Fibroblast of lung (primary cell): ENCODE measurements at regions not wholly inside any gene's neighbourhood (a gene's known extent, or its start where the extent isn't known, plus 50 kb on each side); places are given as distances from the start of the nearest gene placed in this dataset.

Source experiments
- DNase-seq, 2 donors: peaks; one replicate each; pipeline versions ENCODE4 v3.0.0 to v3.0.0-alpha.2; 2010; ENCODE audit warnings: low read depth in 2 of 2
- H2AFZ ChIP-seq: 2 replicates; pipeline ENCODE4 v1.5.1; 2012; ENCODE audit warnings: low read length, control low read depth, inconsistent platforms
- H3K27ac ChIP-seq: 2 replicates; pipeline ENCODE4 v1.5.1; 2011; ENCODE audit warnings: low read length, control low read depth; ENCODE audit not compliant: insufficient read depth
- H3K27me3 ChIP-seq: 2 replicates; pipeline ENCODE4 v1.5.1; 2011; ENCODE audit warnings: mild to moderate bottlenecking, low read length; ENCODE audit not compliant: control insufficient read depth, insufficient read depth
- H3K36me3 ChIP-seq: 2 replicates; pipeline ENCODE4 v1.5.1; 2011; ENCODE audit warnings: low read length; ENCODE audit not compliant: control insufficient read depth, insufficient read depth
- H3K4me1 ChIP-seq: 2 replicates; pipeline ENCODE4 v1.5.1; 2011; ENCODE audit warnings: low read length; ENCODE audit not compliant: control insufficient read depth, insufficient read depth; ENCODE audit errors: extremely low read depth
- H3K4me2 ChIP-seq: 2 replicates; pipeline ENCODE4 v1.5.1; 2011; ENCODE audit warnings: low read length, control low read depth; ENCODE audit not compliant: insufficient read depth; ENCODE audit errors: extremely low read depth
- H3K4me3 ChIP-seq, 4 experiments: fragments of 200-600 bp in 1 of 4; sonication (generic) in 1 of 4; replicated peaks in 1 of 4; 2 replicates each; pipeline ENCODE4 v1.5.1; 2011 to 2016; ENCODE audit warnings: low read length in 4 of 4, low read depth in 3 of 4, mild to moderate bottlenecking in 3 of 4, control low read depth in 2 of 4, inconsistent platforms in 1 of 4, mixed read lengths in 1 of 4; ENCODE audit not compliant: insufficient read depth in 1 of 4; ENCODE audit errors: control extremely low read depth in 1 of 4
- H3K79me2 ChIP-seq: 2 replicates; pipeline ENCODE4 v1.5.1; 2012; ENCODE audit warnings: mild to moderate bottlenecking, low read length, inconsistent platforms; ENCODE audit not compliant: control insufficient read depth, insufficient read depth
- H3K9ac ChIP-seq: 2 replicates; pipeline ENCODE4 v1.5.1; 2011; ENCODE audit warnings: mild to moderate bottlenecking, low read length, control low read depth; ENCODE audit not compliant: insufficient read depth
- H3K9me3 ChIP-seq: 2 replicates; pipeline ENCODE4 v1.5.1; 2012; ENCODE audit warnings: low read depth, low read length; ENCODE audit not compliant: control insufficient read depth, insufficient read depth
- H4K20me1 ChIP-seq: 2 replicates; pipeline ENCODE4 v1.5.1; 2011; ENCODE audit warnings: low read length; ENCODE audit not compliant: control insufficient read depth, insufficient read depth; ENCODE audit errors: extremely low read depth
- CTCF ChIP-seq, 2 donors: IDR thresholded peaks in 1 of 2; conservative IDR thresholded peaks in 1 of 2; 1 replicate in 1 of 2; 2 replicates in 1 of 2; pipeline ENCODE4 v1.5.1; 2011 to 2012; ENCODE audit warnings: low read length in 2 of 2, control low read depth in 1 of 2, inconsistent platforms in 1 of 2, low read depth in 1 of 2, mild to moderate bottlenecking in 1 of 2
- EZH2 ChIP-seq: IDR thresholded peaks from 2 replicates; pipeline ENCODE4 v1.5.1; 2012; ENCODE audit warnings: low read length, control low read depth, mild to moderate bottlenecking; ENCODE audit errors: missing control alignments

GRCh38 chr12:127998988-127999387 lies 268.0 kb upstream of the TMEM132C start:
- H3K79me2 ChIP-seq = no peaks in the 10 kb centered on the region
- no peaks in the 10 kb centered on the region for H3K9me3 ChIP-seq
- no peaks in the 10 kb centered on the region for H3K27me3 ChIP-seq
- no peaks in the 10 kb centered on the region for H3K36me3 ChIP-seq
- no peak overlapping the region for H3K27ac ChIP-seq
- no peak overlapping the region for H3K4me3 ChIP-seq
- TF ChIP-seq EZH2 (no peak), CTCF (conservative IDR thresholded peaks at IDR 0.05 in 1 of 2, IDR thresholded peaks at IDR 0.05 in 1 of 2; ENCODE audit: low read depth in 1 of 2, low read length in 2 of 2) (no peak)
- no peaks in the 10 kb centered on the region for H3K4me1 ChIP-seq
- H4K20me1 ChIP-seq = no peaks in the 10 kb centered on the region
- H3K4me2 ChIP-seq = no peak overlapping the region
- H2AFZ ChIP-seq = no peak overlapping the region
- no peak overlapping the region for H3K9ac ChIP-seq
- peak in 1 of 2 donors; percentile 74 for DNase-seq

DNA sequence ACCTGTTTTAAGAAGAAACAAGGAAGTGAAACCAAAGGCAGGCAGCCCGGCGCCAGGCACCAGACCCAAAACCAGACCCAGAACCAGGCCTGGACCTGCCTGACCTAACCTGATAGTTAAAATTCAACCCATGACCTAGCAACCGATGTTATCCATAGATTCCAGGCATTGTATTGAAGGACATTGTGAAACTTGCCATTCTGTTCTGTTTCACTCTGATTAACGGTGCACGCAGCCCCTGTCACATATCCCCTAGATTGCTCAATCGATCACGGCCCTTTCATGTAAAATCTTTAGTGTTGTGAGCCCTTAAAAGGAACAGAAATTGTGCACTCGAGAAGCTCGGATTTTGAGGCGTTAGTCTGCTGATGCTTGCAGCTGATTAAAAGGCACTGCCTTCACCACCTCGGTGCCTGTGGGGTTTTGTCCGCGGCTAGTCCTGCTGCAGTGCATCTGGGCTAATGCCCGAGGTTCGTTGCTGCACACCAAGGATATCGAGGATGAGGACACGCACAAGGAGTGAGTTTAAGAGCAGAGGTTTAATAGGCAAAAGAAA lies 262.5 kb upstream of the TMEM132C start:
- H3K27me3 ChIP-seq = no peaks in the 10 kb centered on the region

GRCh38 chr12:128007250-128007649 lies 259.7 kb upstream of the TMEM132C start:
- Histone ChIP-seq H3K4me1 (no peaks in the 10 kb centered on the region), H3K4me3 (no peak overlapping the region), H3K79me2 (no peaks in the 10 kb centered on the region), H3K27ac (no peak overlapping the region), H3K9me3 (no peaks in the 10 kb centered on the region), H3K4me2 (no peak overlapping the region), H3K36me3 (no peaks in the 10 kb centered on the region), H4K20me1 (no peaks in the 10 kb centered on the region), H2AFZ (no peak overlapping the region), H3K27me3 (no peaks in the 10 kb centered on the region), H3K9ac (no peak overlapping the region)
- TF ChIP-seq CTCF (conservative IDR thresholded peaks at IDR 0.05 in 1 of 2, IDR thresholded peaks at IDR 0.05 in 1 of 2; ENCODE audit: low read depth in 1 of 2, low read length in 2 of 2) = no peak
- no peak for DNase-seq

More for the DNA sequence above, 262.5 kb upstream of the TMEM132C start:
- H3K9ac ChIP-seq = no peak overlapping the region
- H2AFZ ChIP-seq = no peak overlapping the region
- H3K27ac ChIP-seq = no peak overlapping the region
- H3K4me2 ChIP-seq = no peak overlapping the region
- H3K4me3 ChIP-seq = no peak overlapping the region
- DNase-seq = no peak
- H3K36me3 ChIP-seq = no peaks in the 10 kb centered on the region
- no peaks in the 10 kb centered on the region for H3K9me3 ChIP-seq
- H3K4me1 ChIP-seq = no peaks in the 10 kb centered on the region
- TF ChIP-seq CTCF (conservative IDR thresholded peaks at IDR 0.05 in 1 of 2, IDR thresholded peaks at IDR 0.05 in 1 of 2; ENCODE audit: low read depth in 1 of 2, low read length in 2 of 2) = no peak
- TF ChIP-seq EZH2 = no peak
- no peaks in the 10 kb centered on the region for H3K79me2 ChIP-seq
- no peaks in the 10 kb centered on the region for H4K20me1 ChIP-seq
